HEK293T (cell line): ENCODE measurements at regions not wholly inside any gene's neighbourhood (a gene's known extent, or its start where the extent isn't known, plus 50 kb on each side); places are given as distances from the start of the nearest gene placed in this dataset.
"Not testable (repeated sequence)": the region's sequence is repeated elsewhere in the genome, so short reads cannot be mapped to it uniquely, and the experiment has no call there.

Experiments
- CTCF ChIA-PET: fragments of 350-600 bp; formaldehyde crosslinking; extraction: SDS; loops from one replicate; lab custom pipeline; 2021; ENCODE audit warnings: antibody characterized with exemption, inconsistent platforms; lab: Yijun Ruan, JAX
- POLR2A ChIA-PET: fragments of 350-600 bp; formaldehyde crosslinking; extraction: SDS; loops from one replicate; lab custom pipeline; 2020; ENCODE audit warnings: antibody characterized with exemption, inconsistent platforms; lab: Yijun Ruan, JAX
- DNase-seq: peaks from one replicate; pipeline ENCODE4 v3.0.0; 2012; ENCODE audit warnings: mixed read lengths; ENCODE audit errors: extremely low spot score
- ARNT ChIP-seq: fragments of 450-650 bp; IDR thresholded peaks from 2 replicates; pipeline ENCODE4 v1.6.1; 2017; ENCODE audit warnings: mild to moderate bottlenecking
- BHLHE40 ChIP-seq: fragments of 450-650 bp; IDR thresholded peaks from 2 replicates; pipeline ENCODE4 v1.6.1; 2016; ENCODE audit warnings: mild to moderate bottlenecking, moderate library complexity, borderline replicate concordance
- CTBP1 ChIP-seq: fragments of 450-650 bp; IDR thresholded peaks from 2 replicates; pipeline ENCODE4 v1.6.1; 2016; ENCODE audit warnings: borderline replicate concordance
- ELF4 ChIP-seq: fragments of 450-650 bp; IDR thresholded peaks from 2 replicates; pipeline ENCODE4 v1.6.1; 2017; ENCODE audit warnings: antibody characterized with exemption
- FOXA1 ChIP-seq: fragments of 450-650 bp; IDR thresholded peaks from 2 replicates; pipeline ENCODE4 v1.6.1; 2016; ENCODE audit warnings: mild to moderate bottlenecking
- FOXK2 ChIP-seq: fragments of 450-650 bp; IDR thresholded peaks from 2 replicates; pipeline ENCODE4 v1.6.1; 2016; ENCODE audit warnings: mild to moderate bottlenecking
- FOXM1 ChIP-seq: fragments of 450-650 bp; IDR thresholded peaks from 2 replicates; pipeline ENCODE4 v1.6.1; 2017; ENCODE audit warnings: mild to moderate bottlenecking, borderline replicate concordance
- HDGF ChIP-seq: fragments of 450-650 bp; IDR thresholded peaks from 2 replicates; pipeline ENCODE4 v1.6.1; 2017; ENCODE audit warnings: antibody characterized with exemption, borderline replicate concordance
- L3MBTL2 ChIP-seq: fragments of 450-650 bp; conservative IDR thresholded peaks from 2 replicates; pipeline ENCODE4 v1.6.1; 2016; ENCODE audit warnings: mild to moderate bottlenecking
- LEF1 ChIP-seq: fragments of 450-650 bp; IDR thresholded peaks from 2 replicates; pipeline ENCODE4 v1.6.1; 2017; ENCODE audit warnings: mild to moderate bottlenecking, borderline replicate concordance
- NFRKB ChIP-seq: fragments of 450-650 bp; IDR thresholded peaks from 2 replicates; pipeline ENCODE4 v1.6.1; 2016; ENCODE audit warnings: mild to moderate bottlenecking, moderate library complexity
- SP1 ChIP-seq: fragments of 450-650 bp; IDR thresholded peaks from 2 replicates; pipeline ENCODE4 v1.6.1; 2017
- TARDBP ChIP-seq: fragments of 450-650 bp; IDR thresholded peaks from 2 replicates; pipeline ENCODE4 v1.6.1; 2016
- ZNF384 ChIP-seq: fragments of 450-650 bp; IDR thresholded peaks from 2 replicates; pipeline ENCODE4 v1.6.1; 2016
- TF ChIP-seq, protein P1 (sequence below): fragments of 450-650 bp; IDR thresholded peaks from 2 replicates; pipeline ENCODE4 v1.6.1; 2016

DNA sequence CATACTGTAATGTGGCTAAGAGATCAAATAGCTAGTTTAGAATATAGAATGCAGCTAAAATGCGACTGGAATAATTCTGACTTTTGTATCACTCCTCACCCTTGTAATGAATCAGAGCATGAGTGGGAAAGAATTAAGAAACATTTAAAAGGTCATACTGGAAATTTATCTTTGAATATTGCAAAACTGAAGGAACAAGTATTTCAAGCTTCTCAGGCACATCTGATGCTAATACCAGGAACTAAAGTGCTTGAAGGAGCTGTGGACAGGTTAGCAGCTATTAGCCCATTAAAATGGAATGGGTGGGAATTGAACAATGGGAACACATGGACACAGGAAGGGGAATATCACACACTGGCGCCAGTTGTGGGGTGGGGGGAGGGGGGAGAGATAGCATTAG is 144.2 kb upstream of the ZNF91 start:
- TF ChIP-seq, protein P1, sequence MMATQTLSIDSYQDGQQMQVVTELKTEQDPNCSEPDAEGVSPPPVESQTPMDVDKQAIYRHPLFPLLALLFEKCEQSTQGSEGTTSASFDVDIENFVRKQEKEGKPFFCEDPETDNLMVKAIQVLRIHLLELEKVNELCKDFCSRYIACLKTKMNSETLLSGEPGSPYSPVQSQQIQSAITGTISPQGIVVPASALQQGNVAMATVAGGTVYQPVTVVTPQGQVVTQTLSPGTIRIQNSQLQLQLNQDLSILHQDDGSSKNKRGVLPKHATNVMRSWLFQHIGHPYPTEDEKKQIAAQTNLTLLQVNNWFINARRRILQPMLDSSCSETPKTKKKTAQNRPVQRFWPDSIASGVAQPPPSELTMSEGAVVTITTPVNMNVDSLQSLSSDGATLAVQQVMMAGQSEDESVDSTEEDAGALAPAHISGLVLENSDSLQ, result no peak
- TF ChIP-seq NFRKB (no peak), L3MBTL2 (no peak), FOXK2 (no peak), LEF1 (no peak), BHLHE40 (no peak), ARNT (no peak), ZNF384 (no peak), ELF4 (no peak), HDGF (no peak)
- no peak for DNase-seq
- POLR2A ChIA-PET, result no interaction called here
- CTCF ChIA-PET, result no interaction called here

DNA sequence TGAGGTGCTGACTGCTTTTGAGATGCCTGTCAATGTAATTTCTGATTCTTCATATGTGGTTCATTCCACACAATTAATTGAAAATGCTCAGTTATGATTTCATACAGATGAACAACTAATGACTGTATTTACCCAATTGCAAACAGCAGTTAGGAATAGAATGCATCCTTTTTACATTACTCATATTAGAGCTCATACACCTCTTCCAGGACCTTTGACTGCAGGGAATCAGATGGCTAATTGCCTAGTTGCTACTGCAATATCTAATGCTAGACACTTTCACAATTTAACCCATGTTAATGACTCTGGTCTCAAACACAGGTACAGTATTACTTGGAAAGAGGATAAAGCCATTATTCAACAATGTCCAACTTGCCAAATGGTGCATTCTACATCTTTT is 141.9 kb upstream of the ZNF91 start:
- DNase-seq, CTCF ChIA-PET, POLR2A ChIA-PET: not testable (repeated sequence)

DNA sequence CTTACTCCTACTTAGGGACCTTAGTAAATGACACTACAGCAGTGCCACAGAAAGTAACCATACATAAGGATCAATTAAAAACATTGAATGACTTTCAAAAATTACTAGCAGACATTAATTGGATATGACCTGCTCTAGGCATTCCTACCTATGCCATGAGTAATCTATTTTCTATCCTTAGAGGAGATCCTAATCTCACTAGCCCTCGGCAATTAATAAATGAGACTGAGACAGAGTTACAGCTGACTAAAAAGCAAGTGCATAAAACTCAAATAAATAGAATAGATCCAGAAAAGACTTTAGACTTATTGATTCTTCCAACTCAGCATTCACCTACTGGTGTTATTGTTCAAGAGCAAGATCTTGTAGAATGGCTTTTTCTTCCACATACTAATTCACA is 141.1 kb upstream of the ZNF91 start:
- DNase-seq, CTCF ChIA-PET, POLR2A ChIA-PET: not testable (repeated sequence)

DNA sequence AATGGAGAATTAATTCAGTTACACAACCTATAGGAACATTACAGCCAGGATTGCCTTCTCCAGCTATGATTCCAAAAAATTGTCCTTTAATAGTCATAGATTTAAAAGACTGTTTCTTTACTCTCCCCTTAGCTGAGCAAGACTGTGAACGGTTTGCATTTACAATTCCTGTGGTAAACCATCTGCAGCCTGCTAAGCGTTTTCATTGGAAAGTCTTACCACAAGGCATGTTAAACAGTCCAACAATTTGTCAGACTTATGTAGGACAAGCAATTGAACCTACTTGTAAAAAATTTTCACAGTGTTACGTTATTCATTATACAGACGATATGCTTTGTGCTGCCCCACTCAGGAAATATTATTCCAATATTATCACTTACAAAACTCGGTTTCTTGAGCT is 140.6 kb upstream of the ZNF91 start:
- DNase-seq, POLR2A ChIA-PET, CTCF ChIA-PET: not testable (repeated sequence)

DNA sequence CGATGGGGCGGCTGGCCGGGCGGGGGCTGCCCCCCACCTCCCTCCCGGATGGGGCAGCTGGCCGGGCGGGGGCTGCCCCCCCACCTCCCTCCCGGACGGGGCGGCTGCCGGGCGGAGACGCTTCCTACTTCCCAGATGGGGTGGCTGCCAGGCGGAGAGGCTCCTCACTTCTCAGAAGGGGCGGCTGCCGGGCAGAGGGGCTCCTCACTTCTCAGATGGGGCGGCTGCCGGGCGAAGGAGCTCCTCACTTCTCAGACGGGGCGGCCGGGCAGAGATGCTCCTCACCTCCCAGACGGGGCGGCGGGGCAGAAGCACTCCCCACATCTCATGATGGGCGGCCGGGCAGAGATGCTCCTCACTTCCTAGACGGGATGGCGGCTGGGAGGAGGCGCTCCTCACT is 138.2 kb upstream of the ZNF91 start:
- CTCF ChIA-PET, POLR2A ChIA-PET, DNase-seq: not testable (repeated sequence)

DNA sequence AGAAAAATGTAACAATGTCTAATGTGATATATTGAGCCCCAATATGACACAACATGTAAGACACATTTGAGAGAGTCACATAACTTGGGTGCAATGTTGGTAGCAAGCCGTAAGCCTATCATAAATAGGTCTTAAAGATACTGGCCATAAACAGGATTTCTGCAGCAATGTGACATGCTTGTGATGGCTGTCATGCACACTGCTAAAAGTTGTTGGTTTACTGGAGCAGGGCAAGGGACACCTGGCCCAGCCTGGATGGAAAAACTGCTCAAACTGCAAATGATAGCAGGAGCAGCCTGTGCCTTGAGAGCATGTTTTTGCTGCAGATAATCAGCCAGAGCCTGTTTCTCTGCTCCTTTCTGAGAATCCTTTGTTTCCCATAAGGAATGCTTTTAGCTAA is 136.7 kb upstream of the ZNF91 start:
- TF ChIP-seq ARNT, result no peak
- TF ChIP-seq, protein P1, result no peak
- ChIA-PET POLR2A (no interaction called here), CTCF (no interaction called here)
- DNase-seq, result no peak

DNA sequence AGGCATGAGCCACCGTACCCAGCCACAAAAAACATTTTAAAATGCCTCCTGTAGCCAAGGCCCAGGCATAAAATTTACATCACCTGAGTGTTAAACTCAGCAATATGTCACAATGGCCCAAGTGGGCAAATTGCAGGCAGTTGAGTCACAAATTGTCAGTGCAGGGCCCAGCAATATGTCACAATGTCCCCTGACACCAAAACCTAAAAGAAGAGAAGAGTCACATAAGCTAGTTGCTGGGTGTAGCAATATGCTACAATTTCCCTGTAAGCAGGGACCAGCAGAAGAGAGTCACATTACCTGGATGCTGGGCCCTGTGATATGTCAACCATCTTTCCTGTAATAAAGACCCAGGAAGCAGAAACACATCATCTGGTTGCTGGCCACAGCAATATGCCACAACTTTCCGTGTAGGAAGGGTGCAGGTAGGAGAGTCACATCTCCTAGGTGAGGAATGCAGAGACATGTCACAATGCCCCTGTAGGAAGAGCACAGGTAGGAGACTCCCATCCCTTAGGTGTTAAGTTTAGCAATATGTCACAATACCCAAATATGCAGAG is 136.0 kb upstream of the ZNF91 start:
- CTCF ChIA-PET, result no interaction called here
- TF ChIP-seq FOXK2 (no peak), BHLHE40 (no peak), L3MBTL2 (no peak), TARDBP (no peak), SP1 (no peak), ZNF384 (no peak), NFRKB (no peak), FOXA1 (no peak)
- TF ChIP-seq, protein P1, result no peak
- POLR2A ChIA-PET, result no interaction called here

DNA sequence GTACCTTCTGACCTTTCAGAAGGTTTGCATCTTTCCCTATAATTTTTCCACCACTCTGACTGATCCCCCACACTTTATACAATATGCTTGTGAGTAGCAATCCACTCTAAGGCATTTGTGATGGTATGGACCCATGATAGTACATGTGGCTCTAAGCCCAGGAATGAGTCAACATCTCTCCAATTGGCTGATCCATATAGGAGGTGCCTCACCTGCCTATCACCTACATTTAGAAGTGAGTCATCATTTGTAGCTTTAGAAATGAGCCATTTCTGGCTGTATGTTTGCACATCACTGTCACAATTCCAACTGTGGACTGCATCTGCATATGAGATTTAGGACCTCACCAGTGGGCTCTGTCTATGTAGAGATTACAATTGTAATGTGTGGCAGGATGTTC is 133.1 kb upstream of the ZNF91 start:
- TF ChIP-seq CTBP1 (no peak), HDGF (no peak), ELF4 (no peak), ARNT (no peak)
- ChIA-PET POLR2A (no interaction called here), CTCF (interaction anchor here (0.6 kb wide), 1 partner anchor 494 kb away, joined by 5 read pairs; no protein-coding TSS in a partner anchor)
- DNase-seq, result no peak

More for the DNA sequence above, 136.0 kb upstream of the ZNF91 start:
- no peak for DNase-seq

DNA sequence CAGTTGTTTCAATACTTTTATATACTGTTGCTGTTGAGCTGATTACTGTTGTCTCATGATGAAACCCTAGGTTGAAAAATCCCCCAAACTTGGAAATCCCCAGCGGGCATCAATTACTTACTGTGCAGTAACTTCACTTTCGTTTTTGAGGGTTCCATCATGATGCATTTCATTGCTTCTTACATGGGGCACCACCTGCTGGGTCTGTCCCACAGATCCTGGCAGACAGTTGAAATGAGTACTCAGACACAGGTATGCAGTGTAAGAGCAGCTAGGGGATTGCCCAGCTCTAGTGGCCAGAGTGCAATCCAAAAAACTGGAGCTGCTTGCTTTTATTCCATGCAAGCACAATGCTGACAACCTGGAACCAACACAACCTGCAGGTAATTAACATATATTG is 132.5 kb upstream of the ZNF91 start:
- no peak for DNase-seq
- CTCF ChIA-PET, result no interaction called here
- POLR2A ChIA-PET, result no interaction called here
- no peak for TF ChIP-seq CTBP1
- no peak for TF ChIP-seq ELF4
- no peak for TF ChIP-seq FOXM1
- TF ChIP-seq, protein P1, result no peak
- no peak for TF ChIP-seq ARNT
- no peak for TF ChIP-seq NFRKB
- no peak for TF ChIP-seq ZNF384
- no peak for TF ChIP-seq HDGF
- TF ChIP-seq L3MBTL2, result no peak
- no peak for TF ChIP-seq SP1
- TF ChIP-seq LEF1, result no peak
- TF ChIP-seq FOXK2, result no peak
- TF ChIP-seq TARDBP, result no peak
- TF ChIP-seq FOXA1, result no peak
- TF ChIP-seq BHLHE40, result no peak
